ENCODE measurements at regions not wholly inside any gene's neighbourhood (a gene's known extent, or its start where the extent isn't known, plus 50 kb on each side); places are given as distances from the start of the nearest gene placed in this dataset.

- TF ChIP-seq EZH2 (IDR thresholded peaks at IDR 0.05; ENCODE audit: borderline replicate concordance, control insufficient read depth, low read depth, low read length) (no peak), SP1 (IDR thresholded peaks at IDR 0.05; ENCODE audit: low read depth, low read length) (no peak), NFYB (IDR thresholded peaks at IDR 0.05; ENCODE audit: insufficient read depth, low read depth, low read length) (no peak), CBX3 (IDR thresholded peaks at IDR 0.05; ENCODE audit: borderline replicate concordance, low read depth) (no peak), POLR2A (IDR thresholded peaks at IDR 0.05; ENCODE audit: low read depth, low read length) (no peak), SIN3A (IDR thresholded peaks at IDR 0.05; ENCODE audit: low read depth, low read length) (no peak), EP300 (IDR thresholded peaks at IDR 0.05; ENCODE audit: borderline replicate concordance in 1 of 2, control insufficient read depth in 1 of 2, low read depth in 2 of 2, low read length in 2 of 2) (no peak), RAD21 (IDR thresholded peaks at IDR 0.05; ENCODE audit: insufficient read depth, low read depth, low read length) (no peak), POLR2AphosphoS2 (IDR thresholded peaks at IDR 0.05; ENCODE audit: low read depth, low read length) (no peak), HDAC2 (IDR thresholded peaks at IDR 0.05) (no peak), CTCF (IDR thresholded peaks at IDR 0.05 in 2 of 3, conservative IDR thresholded peaks at IDR 0.05 in 1 of 3; ENCODE audit: control insufficient read depth in 2 of 3, extremely low read depth in 1 of 3, insufficient read depth in 1 of 3, low read depth in 3 of 3, low read length in 3 of 3) (no peak), FOS (IDR thresholded peaks at IDR 0.05; ENCODE audit: borderline replicate concordance, extremely low read depth, insufficient read length) (no peak), E2F4 (IDR thresholded peaks at IDR 0.05; ENCODE audit: low read depth, low read length) (no peak)
- TF ChIP-seq, protein P1, sequence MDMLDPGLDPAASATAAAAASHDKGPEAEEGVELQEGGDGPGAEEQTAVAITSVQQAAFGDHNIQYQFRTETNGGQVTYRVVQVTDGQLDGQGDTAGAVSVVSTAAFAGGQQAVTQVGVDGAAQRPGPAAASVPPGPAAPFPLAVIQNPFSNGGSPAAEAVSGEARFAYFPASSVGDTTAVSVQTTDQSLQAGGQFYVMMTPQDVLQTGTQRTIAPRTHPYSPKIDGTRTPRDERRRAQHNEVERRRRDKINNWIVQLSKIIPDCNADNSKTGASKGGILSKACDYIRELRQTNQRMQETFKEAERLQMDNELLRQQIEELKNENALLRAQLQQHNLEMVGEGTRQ (IDR thresholded peaks at IDR 0.05; ENCODE audit: borderline replicate concordance, low read depth, low read length) = no peak
These were observed 77.2 kb upstream of the OTOS start for GRCh38 chr2:240217431-240218301.

Data from GM12878 (cell line).